Activated CD4-positive, alpha-beta T cell treated with anti-CD3 and anti-CD28 coated beads for 1 hour (primary cell): ENCODE measurements at regions not wholly inside any gene's neighbourhood (a gene's known extent, or its start where the extent isn't known, plus 50 kb on each side); places are given as distances from the start of the nearest gene placed in this dataset.

Experiments used
- DNase-seq: peaks from one replicate; pipeline ENCODE4 v3.0.0-alpha.2; 2020

- no peak for DNase-seq
These were observed 172.4 kb upstream of the AGR3 start for GRCh38 chr7:17054206-17054605.

GRCh38 chr7:17054836-17055235 is 173.1 kb upstream of the AGR3 start:
- DNase-seq: no peak

GRCh38 chr7:17055596-17055995 is 173.8 kb upstream of the AGR3 start:
- no peak for DNase-seq

GRCh38 chr7:17056491-17057142 is 174.8 kb upstream of the AGR3 start:
- no peak for DNase-seq

GRCh38 chr7:17057143-17057509 is 175.3 kb upstream of the AGR3 start:
- no peak for DNase-seq

- no peak for DNase-seq
These were observed 176.8 kb upstream of the AGR3 start for GRCh38 chr7:17058568-17058967.

- no peak for DNase-seq
These were observed 178.3 kb upstream of the AGR3 start for GRCh38 chr7:17060051-17060450.

- DNase-seq: no peak
These were observed 179.7 kb upstream of the AGR3 start for GRCh38 chr7:17061443-17061842.

- DNase-seq: no peak
These were observed 180.6 kb upstream of the AGR3 start for GRCh38 chr7:17062151-17063044.

- no peak for DNase-seq
These were observed 181.2 kb upstream of the AGR3 start for GRCh38 chr7:17063045-17063383.

GRCh38 chr7:17067691-17068090 is 185.9 kb upstream of the AGR3 start:
- DNase-seq: no peak

- no peak for DNase-seq
These were observed 187.4 kb upstream of the AGR3 start for GRCh38 chr7:17069146-17069545.

- no peak for DNase-seq
These were observed 188.5 kb upstream of the AGR3 start for GRCh38 chr7:17070231-17070708.

GRCh38 chr7:17071866-17072265 is 190.1 kb upstream of the AGR3 start:
- no peak for DNase-seq

- DNase-seq: no peak
These were observed 193.9 kb upstream of the AGR3 start for GRCh38 chr7:17075601-17076255.

GRCh38 chr7:17078298-17078697 is 196.5 kb upstream of the AGR3 start:
- no peak for DNase-seq

- no peak for DNase-seq
These were observed 201.8 kb upstream of the AGR3 start for GRCh38 chr7:17083392-17084165.

GRCh38 chr7:17084166-17084475 is 202.3 kb upstream of the AGR3 start:
- DNase-seq: no peak

GRCh38 chr7:17085186-17085585 is 203.4 kb upstream of the AGR3 start:
- DNase-seq: no peak

- no peak for DNase-seq
These were observed 204.6 kb upstream of the AGR3 start for GRCh38 chr7:17086403-17086802.

GRCh38 chr7:17090751-17091150 is 207.7 kb upstream of the AHR start:
- no peak for DNase-seq

- DNase-seq: no peak
These were observed 205.0 kb upstream of the AHR start for GRCh38 chr7:17093461-17093860.

- no peak for DNase-seq
These were observed 203.4 kb upstream of the AHR start for GRCh38 chr7:17094963-17095574.
